ENCODE measurements at regions not wholly inside any gene's neighbourhood (a gene's known extent, or its start where the extent isn't known, plus 50 kb on each side); places are given as distances from the start of the nearest gene placed in this dataset.

GRCh38 chr4:123300222-123301039 is 96.2 kb upstream of the SPRY1 start:
- Histone ChIP-seq H3K27ac (no peak overlapping the region), H3K4me3 (ENCODE audit: low read depth in 1 of 2, low read length in 1 of 2) (no peak overlapping the region), H3K4me1 (ENCODE audit: control insufficient read depth in 1 of 2, insufficient read depth in 1 of 2, low read depth in 1 of 2, low read length in 1 of 2) (no peaks in the 10 kb centered on the region), H3K27me3 (no peaks in the 10 kb centered on the region), H3K36me3 (no peaks in the 10 kb centered on the region), H3K9me3 (no peaks in the 10 kb centered on the region)
- no peak for TF ChIP-seq CTCF (IDR thresholded peaks at IDR 0.05)

GRCh38 chr4:123301923-123302322 is 94.7 kb upstream of the SPRY1 start:
- Histone ChIP-seq H3K27me3 (no peaks in the 10 kb centered on the region), H3K27ac (no peak overlapping the region), H3K4me1 (ENCODE audit: control insufficient read depth in 1 of 2, insufficient read depth in 1 of 2, low read depth in 1 of 2, low read length in 1 of 2) (no peaks in the 10 kb centered on the region), H3K4me3 (ENCODE audit: low read depth in 1 of 2, low read length in 1 of 2) (no peak overlapping the region), H3K36me3 (no peaks in the 10 kb centered on the region), H3K9me3 (no peaks in the 10 kb centered on the region)
- no peak for TF ChIP-seq CTCF (IDR thresholded peaks at IDR 0.05)

- Histone ChIP-seq H3K27me3 (no peaks in the 10 kb centered on the region), H3K27ac (no peak overlapping the region), H3K9me3 (no peaks in the 10 kb centered on the region), H3K4me1 (ENCODE audit: control insufficient read depth in 1 of 2, insufficient read depth in 1 of 2, low read depth in 1 of 2, low read length in 1 of 2) (no peaks in the 10 kb centered on the region), H3K4me3 (ENCODE audit: low read depth in 1 of 2, low read length in 1 of 2) (no peak overlapping the region), H3K36me3 (no peaks in the 10 kb centered on the region)
- TF ChIP-seq CTCF (IDR thresholded peaks at IDR 0.05): no peak
These were observed 92.2 kb upstream of the SPRY1 start for GRCh38 chr4:123304151-123304964.

- Histone ChIP-seq H3K9me3 (no peaks in the 10 kb centered on the region), H3K27ac (no peak overlapping the region), H3K36me3 (no peaks in the 10 kb centered on the region), H3K4me1 (ENCODE audit: control insufficient read depth in 1 of 2, insufficient read depth in 1 of 2, low read depth in 1 of 2, low read length in 1 of 2) (no peaks in the 10 kb centered on the region), H3K27me3 (no peaks in the 10 kb centered on the region), H3K4me3 (ENCODE audit: low read depth in 1 of 2, low read length in 1 of 2) (no peak overlapping the region)
- TF ChIP-seq CTCF (IDR thresholded peaks at IDR 0.05): no peak
These were observed 90.9 kb upstream of the SPRY1 start for GRCh38 chr4:123305736-123306135.

GRCh38 chr4:123306769-123307168 is 89.8 kb upstream of the SPRY1 start:
- H3K27ac ChIP-seq: no peak overlapping the region
- TF ChIP-seq CTCF (IDR thresholded peaks at IDR 0.05): no peak
- no peaks in the 10 kb centered on the region for H3K4me1 ChIP-seq (ENCODE audit: control insufficient read depth in 1 of 2, insufficient read depth in 1 of 2, low read depth in 1 of 2, low read length in 1 of 2)
- no peaks in the 10 kb centered on the region for H3K36me3 ChIP-seq
- H3K27me3 ChIP-seq: no peaks in the 10 kb centered on the region
- no peaks in the 10 kb centered on the region for H3K9me3 ChIP-seq
- no peak overlapping the region for H3K4me3 ChIP-seq (ENCODE audit: low read depth in 1 of 2, low read length in 1 of 2)
